ENCODE measurements at regions not wholly inside any gene's neighbourhood (a gene's known extent, or its start where the extent isn't known, plus 50 kb on each side); places are given as distances from the start of the nearest gene placed in this dataset.

DNA sequence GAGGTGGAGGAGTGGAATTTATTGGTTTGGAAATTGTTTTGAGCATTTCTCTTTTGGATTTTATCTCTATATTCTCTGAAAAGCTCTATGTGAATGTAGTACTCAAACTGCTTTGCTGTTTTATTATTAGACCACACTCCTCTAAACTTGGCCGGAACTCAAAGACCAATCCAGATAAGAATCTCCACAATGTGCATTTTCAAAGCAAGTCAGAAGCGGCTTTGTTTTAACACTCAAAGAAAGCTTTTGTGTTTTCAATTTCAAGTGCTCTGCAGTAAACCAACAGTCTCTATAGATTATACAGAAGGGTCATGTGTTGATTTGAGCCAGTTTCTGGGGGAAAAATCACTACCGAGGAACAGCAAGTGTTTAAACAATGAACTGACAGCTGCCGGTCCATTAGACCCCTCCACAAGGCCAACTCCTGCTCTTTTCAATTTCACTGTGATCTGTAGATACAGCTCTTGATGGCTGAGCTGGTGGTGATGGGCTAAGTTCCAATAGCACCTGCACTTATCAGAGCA is 79.4 kb downstream of the FTHL17 start:
- DNase-seq (ENCODE audit: low read depth): no peak
- H3K4me3 ChIP-seq (ENCODE audit: low read depth, low read length): no peak overlapping the region
- TF ChIP-seq, protein P1, sequence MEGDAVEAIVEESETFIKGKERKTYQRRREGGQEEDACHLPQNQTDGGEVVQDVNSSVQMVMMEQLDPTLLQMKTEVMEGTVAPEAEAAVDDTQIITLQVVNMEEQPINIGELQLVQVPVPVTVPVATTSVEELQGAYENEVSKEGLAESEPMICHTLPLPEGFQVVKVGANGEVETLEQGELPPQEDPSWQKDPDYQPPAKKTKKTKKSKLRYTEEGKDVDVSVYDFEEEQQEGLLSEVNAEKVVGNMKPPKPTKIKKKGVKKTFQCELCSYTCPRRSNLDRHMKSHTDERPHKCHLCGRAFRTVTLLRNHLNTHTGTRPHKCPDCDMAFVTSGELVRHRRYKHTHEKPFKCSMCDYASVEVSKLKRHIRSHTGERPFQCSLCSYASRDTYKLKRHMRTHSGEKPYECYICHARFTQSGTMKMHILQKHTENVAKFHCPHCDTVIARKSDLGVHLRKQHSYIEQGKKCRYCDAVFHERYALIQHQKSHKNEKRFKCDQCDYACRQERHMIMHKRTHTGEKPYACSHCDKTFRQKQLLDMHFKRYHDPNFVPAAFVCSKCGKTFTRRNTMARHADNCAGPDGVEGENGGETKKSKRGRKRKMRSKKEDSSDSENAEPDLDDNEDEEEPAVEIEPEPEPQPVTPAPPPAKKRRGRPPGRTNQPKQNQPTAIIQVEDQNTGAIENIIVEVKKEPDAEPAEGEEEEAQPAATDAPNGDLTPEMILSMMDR (IDR thresholded peaks at IDR 0.05; ENCODE audit: control insufficient read depth, extremely low read depth, insufficient read depth): no peak

DNA sequence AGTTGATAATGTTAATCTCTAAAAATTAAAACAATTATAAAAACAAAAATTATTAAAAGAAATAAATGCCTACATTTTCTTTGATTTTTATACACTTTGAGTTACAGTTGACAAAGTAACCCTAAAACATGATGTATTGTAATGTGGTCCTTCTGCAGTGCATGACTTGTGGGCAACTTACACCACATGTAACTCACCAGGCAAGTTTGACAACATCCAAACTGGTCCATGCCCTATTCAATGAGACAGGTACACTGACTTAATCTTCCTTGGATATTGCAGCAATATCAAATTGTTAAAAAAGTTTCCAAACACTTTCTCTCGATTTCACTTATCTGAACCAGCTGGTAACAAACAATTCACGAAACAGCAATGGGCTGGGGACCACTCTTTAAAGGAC is 81.5 kb downstream of the FTHL17 start:
- no peak overlapping the region for H3K4me3 ChIP-seq (ENCODE audit: low read depth, low read length)
- TF ChIP-seq, protein P1 (IDR thresholded peaks at IDR 0.05; ENCODE audit: control insufficient read depth, extremely low read depth, insufficient read depth): no peak
- no peak for DNase-seq (ENCODE audit: low read depth)

DNA sequence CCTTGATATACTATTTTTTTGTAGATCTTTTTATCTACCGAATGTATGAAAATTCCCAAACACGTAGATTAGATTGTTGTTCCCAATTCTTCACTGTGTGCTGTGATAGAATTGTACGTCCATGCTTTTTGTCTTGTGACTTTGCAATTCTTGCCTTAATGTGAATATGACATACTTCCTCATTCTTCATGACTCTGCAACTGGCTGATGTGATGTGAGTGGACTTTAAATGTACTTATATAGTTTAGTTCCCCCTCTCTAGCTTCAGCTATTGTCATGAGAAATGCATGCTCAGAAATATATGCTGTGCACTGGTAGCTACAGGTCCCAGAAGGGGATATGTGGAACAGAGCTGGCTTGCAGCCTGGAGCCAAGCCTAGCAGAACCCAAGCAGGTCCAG is 89.4 kb downstream of the FTHL17 start:
- TF ChIP-seq, protein P1 (IDR thresholded peaks at IDR 0.05; ENCODE audit: control insufficient read depth, extremely low read depth, insufficient read depth): no peak
- no peak for DNase-seq (ENCODE audit: low read depth)
- H3K4me3 ChIP-seq (ENCODE audit: low read depth, low read length): no peak overlapping the region

DNA sequence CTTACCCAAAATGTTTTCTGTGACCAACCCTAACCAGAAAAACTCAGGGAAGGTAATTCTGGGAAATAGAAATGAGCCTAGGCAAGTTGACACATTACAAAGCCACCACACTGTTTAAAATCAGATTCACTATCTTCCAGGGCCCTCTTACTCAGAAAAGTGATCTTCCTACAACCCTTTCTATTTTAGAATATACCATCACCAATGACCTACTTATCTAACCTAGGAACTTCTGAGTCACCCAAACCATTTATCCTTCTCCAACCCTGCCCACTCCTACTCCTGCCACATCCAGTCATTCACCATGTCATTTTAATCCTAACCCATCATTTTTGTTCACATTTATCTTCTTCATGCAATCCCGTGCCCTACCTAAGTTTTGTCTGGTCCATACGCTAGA is 89.9 kb downstream of the FTHL17 start:
- no peak overlapping the region for H3K4me3 ChIP-seq (ENCODE audit: low read depth, low read length)

DNA sequence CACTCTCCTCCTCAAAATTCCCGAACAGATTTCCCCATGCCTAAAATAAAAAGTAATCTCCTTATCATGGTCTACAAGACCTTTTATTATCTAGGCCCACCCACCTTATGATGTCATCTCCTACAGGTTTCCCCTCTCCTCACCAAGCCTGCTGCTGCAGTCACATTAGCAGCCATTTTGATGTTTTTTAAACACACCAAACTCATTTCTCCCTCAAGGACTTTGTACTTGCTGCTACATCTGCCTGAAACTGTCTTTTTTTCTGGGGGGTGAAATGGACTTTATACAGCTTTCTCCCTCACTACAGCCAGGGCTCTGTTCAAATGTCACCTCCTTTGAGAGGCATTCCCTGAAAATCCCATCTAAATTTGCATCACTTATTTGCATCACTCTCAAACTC is 90.2 kb upstream of the TAB3 start:
- H3K4me3 ChIP-seq (ENCODE audit: low read depth, low read length): no peak overlapping the region
- no peak for DNase-seq (ENCODE audit: low read depth)
- TF ChIP-seq, protein P1 (IDR thresholded peaks at IDR 0.05; ENCODE audit: control insufficient read depth, extremely low read depth, insufficient read depth): no peak

More for the DNA sequence above, 89.9 kb downstream of the FTHL17 start:
- DNase-seq (ENCODE audit: low read depth): no peak
- TF ChIP-seq, protein P1 (IDR thresholded peaks at IDR 0.05; ENCODE audit: control insufficient read depth, extremely low read depth, insufficient read depth): no peak

DNA sequence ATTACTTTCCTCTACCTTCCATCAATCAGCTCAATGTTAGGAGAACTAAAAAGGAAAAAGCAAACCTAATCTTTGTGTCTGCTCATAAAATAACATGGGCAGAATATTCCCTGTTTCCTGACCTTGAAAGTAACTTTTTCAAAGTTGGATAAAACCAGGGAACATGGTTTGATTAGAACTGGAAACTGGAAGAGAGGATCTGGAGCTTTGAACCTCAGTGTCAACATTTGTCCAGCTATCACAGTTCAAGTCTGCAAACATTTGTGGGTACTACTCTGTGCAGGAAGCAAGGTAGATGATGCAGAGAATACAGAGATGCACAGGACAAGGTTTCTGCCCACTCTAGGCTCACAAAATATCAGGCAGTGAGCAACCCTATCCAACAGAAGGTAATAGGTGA is 86.4 kb upstream of the TAB3 start:
- DNase-seq (ENCODE audit: low read depth): no peak
- TF ChIP-seq, protein P1 (IDR thresholded peaks at IDR 0.05; ENCODE audit: control insufficient read depth, extremely low read depth, insufficient read depth): no peak
- H3K4me3 ChIP-seq (ENCODE audit: low read depth, low read length): no peak overlapping the region

DNA sequence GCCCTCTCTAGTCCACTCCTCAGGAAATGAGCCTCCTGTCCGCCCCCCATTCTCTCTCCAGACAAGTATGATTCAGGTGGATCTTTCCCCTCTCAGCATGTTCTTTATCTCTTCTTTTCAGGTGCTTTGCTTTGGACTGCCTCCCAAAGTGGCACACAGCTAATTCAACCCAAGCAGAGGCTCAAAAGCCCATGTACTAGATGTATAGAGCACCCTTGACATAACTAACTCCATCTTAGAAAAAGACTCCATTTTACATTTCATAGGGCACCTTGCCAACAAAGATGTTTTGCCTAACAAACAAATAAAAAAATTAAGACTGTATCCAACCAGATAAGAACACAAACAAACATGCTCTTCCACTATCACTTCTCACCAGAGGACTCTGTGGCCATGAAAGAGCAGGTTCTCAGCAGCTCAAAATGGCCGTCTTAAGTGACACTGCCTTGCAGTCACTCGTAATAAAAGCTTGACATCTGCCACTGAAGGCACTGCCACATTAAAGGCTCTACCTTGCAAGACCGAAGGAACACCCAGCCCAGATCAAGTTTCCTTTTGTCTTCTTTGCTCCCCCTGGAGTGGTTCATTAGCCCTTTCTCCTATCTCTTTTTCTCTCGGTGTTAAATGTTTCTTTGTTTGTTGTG is 84.9 kb upstream of the TAB3 start:
- TF ChIP-seq, protein P1 (IDR thresholded peaks at IDR 0.05; ENCODE audit: control insufficient read depth, extremely low read depth, insufficient read depth): no peak
- DNase-seq (ENCODE audit: low read depth): no peak
- no peak overlapping the region for H3K4me3 ChIP-seq (ENCODE audit: low read depth, low read length)
